DMS 273 (cell line): ENCODE measurements at regions not wholly inside any gene's neighbourhood (a gene's known extent, or its start where the extent isn't known, plus 50 kb on each side); places are given as distances from the start of the nearest gene placed in this dataset.

Experiments
- DNase-seq: peaks from one replicate; lab custom pipeline; 2025; ENCODE audit not compliant: unreplicated experiment; lab: John Stamatoyannopoulos, UW

DNA sequence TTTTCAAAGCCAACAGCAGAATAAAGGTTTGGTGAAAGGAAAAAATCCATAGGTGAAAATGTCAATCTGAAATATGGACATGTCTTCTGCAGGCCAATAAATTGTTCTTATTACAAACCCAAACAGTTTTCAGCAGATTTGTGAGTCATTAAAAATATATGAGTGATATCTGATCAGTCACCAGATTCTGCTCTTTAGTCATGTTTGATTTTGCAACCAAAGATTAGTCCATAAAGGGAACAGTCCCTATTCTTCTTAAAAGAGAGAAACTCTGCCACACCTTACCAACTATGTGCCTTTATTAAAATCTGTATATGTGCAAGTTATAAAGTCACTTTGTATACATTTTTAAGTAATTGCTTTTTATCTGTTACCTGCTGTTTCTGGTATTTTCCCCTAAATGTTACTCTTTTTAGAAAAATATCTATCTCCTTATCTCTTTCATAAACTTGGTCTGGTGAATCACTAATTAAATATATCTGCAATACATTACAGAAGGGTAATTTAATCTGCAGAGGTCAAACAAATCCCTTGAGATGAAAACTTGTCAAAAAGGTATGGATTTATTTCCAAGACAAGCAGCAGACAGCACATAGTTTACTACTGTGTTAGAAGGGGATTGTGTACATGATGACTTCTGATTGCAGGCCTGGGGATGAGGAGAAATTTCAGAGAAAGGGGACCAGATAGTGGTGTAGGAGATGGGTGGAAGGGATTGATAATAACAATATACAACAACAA lies 322.9 kb upstream of the NWD2 start:
- no peak for DNase-seq

DNA sequence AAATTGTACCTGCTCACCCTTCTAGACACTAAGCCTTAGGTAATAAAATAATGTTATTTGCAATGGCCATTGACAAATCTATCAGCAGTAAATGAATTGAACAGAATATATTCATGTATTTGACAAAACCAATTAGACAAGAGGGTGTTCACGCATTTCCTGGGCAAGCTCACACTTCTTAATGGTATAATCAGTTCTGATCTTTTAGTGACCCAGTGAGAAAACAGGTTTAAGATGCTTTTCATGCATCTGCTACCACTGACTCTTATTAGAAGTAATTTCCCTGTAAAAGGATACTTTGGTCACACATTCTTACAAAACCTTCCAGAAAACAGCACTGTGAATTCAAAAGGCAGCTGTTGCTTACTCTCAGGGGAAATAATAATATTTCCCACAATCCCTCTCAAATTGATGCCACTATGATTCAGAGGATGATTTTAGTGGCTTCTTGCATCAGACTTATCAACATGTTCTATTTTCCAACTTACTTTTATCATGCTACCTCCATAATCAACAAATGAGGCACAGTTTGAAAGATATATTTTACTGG lies 313.9 kb upstream of the NWD2 start:
- no peak for DNase-seq

DNA sequence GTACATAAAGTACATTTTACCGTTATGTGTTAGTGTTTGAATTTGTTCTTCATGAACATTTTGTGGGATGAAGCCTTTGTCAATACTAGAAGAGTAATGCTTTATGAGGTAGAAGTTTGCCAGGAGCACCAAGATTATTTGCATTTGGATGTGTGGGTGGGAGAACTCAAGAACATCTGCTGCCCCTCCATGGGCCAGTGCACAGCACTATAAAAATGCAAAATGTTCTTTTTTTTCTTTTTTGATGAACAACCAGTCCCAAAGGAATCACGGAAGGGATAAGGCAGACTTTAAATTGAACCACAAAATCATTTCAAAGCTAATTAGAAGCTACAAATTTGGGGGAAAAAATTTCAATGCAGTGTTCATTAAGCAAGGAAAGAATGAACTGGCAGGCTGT lies 300.3 kb upstream of the NWD2 start:
- DNase-seq, result peak; percentile 52

DNA sequence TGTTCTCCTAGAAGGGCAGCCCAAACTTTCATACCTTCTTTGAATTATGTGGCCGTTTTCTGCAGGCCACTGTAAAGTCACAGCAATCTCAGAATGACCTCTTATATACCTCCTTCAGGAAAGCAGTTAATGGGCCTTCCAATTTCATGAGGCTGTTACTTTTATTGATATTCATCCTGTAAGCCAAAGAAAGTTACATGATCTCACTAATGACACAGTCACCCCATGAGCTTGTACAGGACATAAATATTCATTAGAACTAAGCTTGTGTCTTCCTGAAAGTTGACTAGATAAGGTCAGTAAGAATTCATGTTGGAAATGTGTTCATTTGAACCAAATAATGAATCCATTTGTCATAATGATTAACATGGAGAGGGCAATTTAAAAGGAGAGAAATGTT lies 283.1 kb upstream of the NWD2 start:
- DNase-seq, result no peak

DNA sequence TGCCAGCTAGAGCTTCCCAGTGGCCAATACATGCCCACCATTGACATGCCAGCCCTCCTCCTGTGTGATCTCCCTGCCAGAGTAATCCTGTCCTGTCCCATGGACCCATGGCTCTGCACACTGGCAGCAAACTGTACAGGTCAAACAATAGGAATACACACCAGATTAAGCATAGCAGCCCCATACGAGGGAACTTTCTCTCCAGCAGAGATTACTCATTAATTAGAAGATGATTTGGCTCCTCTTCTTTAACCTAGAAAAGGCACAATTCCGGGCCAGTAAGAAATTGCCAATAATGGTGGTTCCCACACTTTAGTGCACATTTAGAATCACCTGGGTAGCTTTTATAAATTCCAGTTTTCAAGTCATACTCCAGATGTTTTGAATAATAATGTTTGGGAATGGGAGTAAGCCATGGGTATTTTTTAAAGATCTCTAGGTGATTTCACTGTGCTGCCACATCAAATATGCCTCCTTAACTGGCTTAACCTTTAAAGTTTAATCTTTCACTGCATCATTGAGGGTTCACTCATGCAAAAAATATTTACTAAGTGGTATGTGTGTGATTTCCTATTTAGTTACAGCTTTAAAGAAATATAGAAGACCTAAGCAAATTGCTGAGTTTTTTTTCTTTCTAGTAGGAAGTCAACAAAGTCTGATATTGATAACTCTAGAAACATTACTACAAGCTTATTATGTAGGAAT lies 277.6 kb upstream of the NWD2 start:
- no peak for DNase-seq

DNA sequence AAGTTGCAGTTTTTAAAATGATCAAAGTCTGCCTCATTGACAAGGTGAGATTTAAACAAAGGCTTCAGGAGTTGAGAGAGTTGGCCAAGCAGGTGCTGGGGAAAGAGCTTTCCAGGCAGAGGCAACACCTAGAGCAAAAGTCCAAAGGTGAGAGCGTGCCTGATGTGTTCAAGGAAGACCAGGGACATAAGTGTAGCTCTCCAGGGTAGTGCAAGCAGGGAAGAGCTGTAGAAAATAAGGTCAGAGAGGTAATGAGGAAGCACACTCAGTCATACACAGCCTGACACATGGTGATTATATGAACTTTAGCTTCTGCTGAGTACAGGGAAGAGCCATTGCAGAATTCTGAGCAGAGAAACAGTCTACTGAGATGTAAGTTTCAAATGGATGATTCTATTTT lies 265.0 kb upstream of the NWD2 start:
- no peak for DNase-seq

DNA sequence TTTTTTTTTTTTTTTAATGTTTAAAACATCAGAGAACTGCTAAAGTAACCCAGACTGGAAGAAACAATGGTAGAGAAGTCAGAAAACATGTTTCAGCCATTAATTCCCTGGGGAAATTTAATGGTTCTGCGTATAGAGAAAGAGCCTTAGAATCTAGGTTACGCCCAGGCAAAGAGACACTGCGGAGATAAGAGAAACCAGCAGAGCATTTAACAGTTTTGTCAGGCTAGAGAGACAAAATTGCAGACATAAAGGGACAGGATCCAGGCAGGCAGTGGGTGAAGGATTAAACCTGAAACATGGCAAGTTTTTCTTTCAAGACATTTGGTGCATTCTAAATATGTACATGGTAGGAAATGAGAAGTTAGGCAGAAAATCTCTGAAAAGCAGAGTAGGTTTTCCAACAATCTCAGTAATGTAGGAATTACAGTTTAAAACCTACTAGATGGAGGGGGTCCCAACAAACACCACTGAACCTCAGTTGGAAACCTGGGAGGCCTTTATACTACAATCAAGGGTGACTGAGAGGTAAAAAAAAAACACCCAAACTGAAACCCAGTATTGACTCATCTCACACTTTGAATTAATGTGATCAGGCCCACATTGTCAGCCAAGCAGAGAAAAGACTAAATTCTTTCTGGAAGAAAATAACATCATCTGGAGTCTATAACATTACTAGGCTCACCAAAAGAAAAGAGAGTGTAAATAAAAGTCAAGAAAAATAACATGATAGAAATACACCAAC lies 254.2 kb upstream of the NWD2 start:
- DNase-seq, result no peak

DNA sequence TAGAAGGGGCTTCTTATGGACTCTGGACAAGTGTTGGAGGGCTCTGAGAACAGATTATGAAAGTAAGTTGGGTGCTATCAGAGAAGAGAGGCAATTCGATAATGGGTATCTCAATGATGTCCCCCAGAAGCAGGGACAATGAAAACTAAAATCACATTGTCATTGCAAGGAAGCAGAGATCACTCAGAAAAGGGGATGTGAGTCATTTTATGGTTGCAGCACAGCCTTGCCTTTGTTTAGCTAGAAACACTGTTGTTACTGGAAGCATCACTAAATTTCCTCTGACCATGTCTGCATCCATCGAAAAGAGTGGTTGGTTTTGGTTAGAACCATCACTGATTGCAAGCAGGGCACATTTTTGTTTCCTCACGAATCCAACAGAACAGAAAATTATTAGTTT lies 246.8 kb upstream of the NWD2 start:
- DNase-seq, result no peak

DNA sequence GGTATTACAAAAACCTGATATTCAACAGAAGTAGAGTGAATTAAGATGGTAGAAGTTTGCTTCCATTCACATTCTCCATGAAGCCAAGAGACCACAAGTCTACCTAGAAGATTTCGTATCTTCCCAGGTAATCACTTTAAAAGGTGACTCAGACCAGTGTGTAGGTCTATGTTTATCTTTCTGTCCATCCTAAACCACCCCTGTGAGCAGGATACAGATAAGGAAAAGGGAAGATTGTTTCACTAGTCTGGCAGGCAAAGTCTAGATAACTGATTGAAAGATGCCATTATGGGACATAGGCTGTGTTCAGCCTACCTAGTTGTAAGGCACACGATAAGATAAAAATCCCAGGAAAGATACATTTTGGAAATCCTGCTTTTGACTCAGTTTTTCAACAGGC lies 244.3 kb upstream of the NWD2 start:
- DNase-seq, result no peak

DNA sequence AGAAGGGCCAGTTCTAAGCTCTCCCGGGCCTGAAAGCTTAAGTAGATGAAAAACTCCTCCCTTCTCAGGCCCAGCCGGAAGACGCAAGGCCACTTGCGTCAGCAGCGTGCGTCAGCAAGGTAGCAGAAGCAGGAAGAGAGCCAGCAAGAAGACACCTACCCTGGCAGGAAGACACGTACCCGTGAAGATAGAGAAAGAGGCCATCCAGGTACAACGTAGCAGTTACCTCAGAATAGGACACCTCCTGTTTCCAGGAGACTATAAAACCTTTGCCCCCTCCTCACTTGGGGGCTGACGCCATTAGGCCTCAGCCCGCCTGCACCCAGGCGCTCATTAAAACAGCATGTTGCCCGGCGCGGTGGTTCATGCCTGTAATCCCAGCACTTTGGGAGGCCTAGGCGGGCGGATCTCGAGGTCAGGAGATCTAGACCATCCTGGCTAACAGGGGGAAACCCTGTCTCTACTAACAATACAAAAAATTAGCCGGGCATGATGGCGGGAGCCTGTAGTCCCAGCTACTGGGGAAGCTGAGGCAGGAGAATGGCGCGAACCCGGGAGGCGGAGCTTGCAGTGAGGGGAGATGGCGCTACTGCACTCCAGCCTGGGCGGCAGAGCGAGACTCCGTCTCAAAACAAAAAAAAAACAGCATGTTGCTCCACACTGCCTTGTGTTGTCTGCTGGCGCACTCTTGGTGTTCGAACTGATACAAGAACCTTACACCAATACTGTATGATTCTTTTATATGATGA lies 242.7 kb upstream of the NWD2 start:
- no peak for DNase-seq

DNA sequence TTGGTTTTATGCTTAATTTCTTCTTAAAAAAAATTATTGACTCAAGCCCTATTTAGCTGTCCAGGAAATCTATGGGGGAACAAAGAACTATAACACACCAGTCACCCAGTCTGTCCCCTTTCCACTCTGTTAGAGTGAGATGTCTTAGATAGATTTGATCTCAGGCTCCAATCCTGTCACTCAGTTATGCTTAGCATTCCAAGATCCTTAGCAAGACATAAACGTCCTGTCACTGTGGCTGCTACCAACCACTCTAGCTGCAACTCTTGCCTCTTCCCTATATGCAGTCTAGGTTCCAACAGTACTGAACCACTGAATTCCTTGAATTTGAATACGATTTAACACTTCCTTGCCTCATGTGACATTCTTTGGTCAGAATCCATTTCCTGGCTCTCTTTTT lies 241.9 kb upstream of the NWD2 start:
- DNase-seq, result no peak

DNA sequence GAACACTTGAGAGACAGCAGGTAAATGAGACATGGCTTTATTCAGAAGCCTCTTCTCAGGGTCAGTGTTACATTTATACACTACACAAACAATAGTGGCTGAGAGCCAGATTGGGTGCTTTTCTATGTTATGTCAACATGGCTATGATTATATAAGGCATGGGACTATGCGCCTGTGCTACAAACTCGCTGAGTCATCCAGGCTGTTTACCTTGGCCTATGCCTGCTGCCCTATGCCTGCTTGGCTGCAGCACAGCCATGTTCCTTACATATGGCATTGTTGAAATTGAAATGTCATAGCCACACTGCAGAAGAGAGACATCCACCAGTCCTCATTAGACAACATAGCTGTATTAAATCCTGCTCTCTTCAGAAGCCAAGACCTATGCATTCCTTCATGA lies 236.3 kb upstream of the NWD2 start:
- peak; percentile 19 for DNase-seq

DNA sequence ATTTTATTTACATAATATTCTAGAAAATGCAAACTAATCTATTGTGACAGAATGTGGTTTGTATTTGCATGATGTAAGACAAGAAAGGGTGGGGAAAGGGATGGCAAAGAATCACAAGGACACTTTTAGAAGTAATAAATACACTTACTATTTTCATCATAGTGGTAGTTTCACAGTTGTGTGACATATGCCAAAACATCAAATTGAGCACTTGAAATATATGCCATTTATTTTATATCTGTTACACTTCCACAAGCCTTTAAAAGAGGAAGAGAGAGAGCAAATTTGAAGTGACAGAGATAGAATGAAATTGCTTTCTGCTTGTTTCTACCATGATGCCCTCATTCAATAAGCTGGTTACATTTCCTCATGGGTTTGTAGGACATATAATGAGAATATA lies 230.0 kb upstream of the NWD2 start:
- DNase-seq, result no peak

DNA sequence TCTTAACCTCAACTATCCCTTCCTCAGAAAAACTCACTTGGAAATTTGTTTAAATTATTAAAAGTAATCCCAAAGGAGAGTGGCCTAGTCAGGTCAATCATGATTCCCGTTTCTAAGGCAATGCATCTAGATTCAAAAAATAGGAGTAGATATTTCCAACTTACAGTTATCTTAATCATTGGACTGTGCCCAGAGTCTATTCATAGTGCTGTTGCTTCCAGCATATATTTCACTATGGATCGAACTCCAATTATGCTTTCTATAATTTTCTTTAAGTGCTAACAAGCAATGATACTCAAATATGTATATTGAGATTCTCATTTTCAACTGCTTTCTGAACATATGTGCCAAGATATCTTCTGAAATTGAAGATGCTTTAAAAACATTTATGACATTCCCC lies 229.2 kb upstream of the NWD2 start:
- no peak for DNase-seq

DNA sequence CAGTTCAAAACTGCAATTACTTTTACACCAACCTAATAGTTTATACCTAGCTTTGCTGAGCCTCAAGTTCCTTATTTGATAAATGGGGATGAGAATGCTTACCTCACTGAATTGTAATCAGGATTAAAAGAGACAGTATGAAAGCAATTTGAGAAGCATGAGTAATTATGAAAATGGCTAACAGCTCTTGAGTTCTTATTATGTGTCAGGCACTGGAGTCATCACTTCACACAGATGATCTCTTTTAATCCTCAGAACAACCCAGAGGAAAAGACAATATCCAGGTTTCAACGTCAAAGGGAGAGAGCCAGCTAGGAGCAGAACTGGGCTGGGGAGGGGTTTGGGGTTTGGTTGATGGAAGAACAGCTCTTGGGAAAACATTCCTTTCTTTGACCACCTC lies 221.0 kb upstream of the NWD2 start:
- no peak for DNase-seq

DNA sequence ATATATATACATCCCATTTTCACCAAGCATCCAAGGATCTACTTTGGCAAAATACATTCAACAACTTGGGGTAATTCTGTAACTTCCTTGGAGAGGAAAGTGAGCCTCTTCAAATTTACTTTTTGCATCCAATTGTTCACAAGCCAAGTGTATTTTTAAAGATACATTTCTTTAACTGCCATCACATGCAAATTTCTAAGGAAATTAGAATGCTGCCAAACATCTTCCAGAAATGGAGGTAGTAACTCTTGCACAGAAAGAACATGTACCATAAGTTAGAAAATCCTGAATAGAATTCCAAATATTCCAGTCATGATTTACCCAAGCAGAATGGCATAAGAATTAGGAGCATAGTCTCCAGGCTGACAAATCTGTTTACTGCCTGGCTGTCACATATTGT lies 220.5 kb upstream of the NWD2 start:
- DNase-seq, result no peak

DNA sequence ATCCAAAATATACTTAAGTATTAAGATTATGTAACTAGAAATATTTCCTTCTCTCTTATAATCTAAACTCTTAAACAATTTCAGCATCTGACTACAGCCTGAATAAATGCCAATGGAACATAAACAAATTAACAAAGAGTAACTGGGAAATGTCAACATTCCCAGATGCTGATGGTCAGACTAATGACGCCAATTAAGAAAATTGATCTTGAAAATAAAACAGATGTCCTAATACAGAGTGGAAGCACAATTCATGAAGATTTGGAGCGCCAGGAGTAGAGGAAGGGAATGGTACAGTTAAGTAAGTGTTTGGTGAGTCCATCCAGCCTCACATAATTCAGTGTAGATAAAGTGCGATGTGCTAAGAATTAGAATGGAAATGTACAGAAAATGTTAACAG lies 203.7 kb upstream of the NWD2 start:
- no peak for DNase-seq

DNA sequence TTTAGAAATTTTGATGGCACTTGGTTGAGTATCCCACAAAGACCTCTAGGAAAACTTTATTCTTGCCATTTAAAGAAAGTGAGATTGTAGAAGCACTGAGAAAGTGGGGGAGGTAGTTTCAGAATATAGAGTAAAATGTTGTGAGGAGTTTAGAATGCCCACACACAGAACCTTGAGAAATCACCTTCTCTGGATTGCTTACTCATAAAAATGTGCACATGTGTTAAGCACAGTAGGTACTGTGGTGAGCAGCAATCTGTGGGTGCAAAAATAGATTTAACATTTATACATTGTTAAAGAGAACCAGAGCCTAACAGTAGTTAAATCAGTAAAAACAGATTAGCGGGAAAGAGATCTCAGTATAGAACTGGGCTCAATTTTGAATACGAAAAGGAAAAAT lies 201.2 kb upstream of the NWD2 start:
- DNase-seq, result no peak

DNA sequence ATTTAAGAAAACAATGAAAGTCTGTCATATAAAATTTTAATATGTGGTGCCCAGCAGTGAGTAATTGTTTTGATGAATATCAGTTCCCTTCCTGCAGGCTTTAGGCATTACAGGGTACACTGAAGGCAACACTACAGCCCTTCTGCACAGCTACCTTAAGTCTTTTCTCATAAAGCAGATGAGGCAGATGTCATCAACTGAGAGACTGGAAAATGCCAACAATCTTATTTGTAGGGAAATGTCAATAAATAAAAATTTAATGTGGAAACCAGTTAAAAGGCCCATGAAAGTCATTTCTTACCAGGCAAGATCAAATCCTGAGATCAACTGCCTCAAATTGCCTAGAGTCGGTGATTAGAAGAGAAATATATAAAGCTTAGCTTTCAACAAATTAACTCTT lies 193.4 kb upstream of the NWD2 start:
- DNase-seq, result no peak

DNA sequence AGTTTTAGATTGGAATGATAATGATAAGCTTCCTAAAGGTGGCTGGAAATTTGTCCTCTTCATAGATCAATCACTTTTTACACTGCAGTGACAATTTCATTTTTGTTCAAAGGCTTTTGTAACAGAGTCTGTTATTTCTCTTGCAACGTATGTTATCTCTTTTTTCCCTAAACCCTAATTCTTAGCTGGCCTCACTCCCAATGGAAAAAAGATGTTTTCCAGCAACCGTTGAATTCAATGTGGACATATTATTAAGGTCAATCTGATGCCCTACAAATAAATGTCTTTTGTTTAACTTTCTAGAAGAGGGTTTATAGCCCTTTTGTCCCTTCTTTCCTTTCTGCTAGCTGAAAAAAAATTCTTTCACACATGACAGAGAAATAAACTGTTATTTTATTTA lies 192.7 kb upstream of the NWD2 start:
- DNase-seq, result no peak

DNA sequence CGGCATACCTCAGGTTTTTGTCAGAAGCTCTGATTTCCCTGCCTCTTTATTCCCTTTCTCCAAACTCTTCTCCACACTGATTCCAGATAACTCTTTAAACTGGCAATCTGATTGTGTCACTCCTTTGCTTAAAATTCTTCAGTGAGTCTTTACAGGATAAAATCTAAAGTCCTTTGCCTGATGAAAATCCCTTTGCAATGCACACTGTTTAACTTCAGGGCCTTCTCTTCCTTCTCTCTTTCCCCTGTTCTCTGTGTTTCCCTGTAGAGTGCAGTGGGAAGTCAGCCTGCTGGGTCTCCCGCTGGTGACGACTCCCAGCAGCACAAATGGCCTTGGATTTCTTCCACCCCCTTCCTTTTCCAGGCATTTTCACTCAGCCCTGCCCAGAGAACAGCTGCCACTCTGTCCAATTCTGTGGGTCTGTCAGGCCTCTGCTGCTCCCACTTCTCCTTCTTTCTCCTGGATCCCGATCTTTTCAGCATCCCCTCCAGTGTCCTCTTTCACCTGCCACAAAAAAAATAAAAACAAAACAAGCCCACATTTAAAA lies 189.9 kb upstream of the NWD2 start:
- DNase-seq, result peak; percentile 44
